MM.1S (cell line): ENCODE measurements at regions not wholly inside any gene's neighbourhood (a gene's known extent, or its start where the extent isn't known, plus 50 kb on each side); places are given as distances from the start of the nearest gene placed in this dataset.

Experiments
- EZH2 ChIP-seq: fragments of 300-600 bp; sonication (generic); optimal IDR thresholded peaks from 2 replicates; pipeline ENCODE3; 2017; ENCODE audit warnings: low read depth, mild to moderate bottlenecking, antibody characterized with exemption, low read length, mixed read lengths
- EZH2phosphoT487 ChIP-seq: fragments of 300-600 bp; sonication (generic); IDR thresholded peaks from 2 replicates; pipeline ENCODE4 v1.6.1; 2018; ENCODE audit warnings: antibody characterized with exemption, low read length
- TF ChIP-seq, protein P1 (sequence below): fragments of 300-600 bp; sonication (generic); IDR thresholded peaks from 2 replicates; pipeline ENCODE4 v1.5.1; 2016; ENCODE audit warnings: antibody characterized with exemption, low read length, mixed read lengths

- TF ChIP-seq, protein P1, sequence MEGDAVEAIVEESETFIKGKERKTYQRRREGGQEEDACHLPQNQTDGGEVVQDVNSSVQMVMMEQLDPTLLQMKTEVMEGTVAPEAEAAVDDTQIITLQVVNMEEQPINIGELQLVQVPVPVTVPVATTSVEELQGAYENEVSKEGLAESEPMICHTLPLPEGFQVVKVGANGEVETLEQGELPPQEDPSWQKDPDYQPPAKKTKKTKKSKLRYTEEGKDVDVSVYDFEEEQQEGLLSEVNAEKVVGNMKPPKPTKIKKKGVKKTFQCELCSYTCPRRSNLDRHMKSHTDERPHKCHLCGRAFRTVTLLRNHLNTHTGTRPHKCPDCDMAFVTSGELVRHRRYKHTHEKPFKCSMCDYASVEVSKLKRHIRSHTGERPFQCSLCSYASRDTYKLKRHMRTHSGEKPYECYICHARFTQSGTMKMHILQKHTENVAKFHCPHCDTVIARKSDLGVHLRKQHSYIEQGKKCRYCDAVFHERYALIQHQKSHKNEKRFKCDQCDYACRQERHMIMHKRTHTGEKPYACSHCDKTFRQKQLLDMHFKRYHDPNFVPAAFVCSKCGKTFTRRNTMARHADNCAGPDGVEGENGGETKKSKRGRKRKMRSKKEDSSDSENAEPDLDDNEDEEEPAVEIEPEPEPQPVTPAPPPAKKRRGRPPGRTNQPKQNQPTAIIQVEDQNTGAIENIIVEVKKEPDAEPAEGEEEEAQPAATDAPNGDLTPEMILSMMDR = no peak
- TF ChIP-seq EZH2phosphoT487 (no peak), EZH2 (no peak)
Observed at GRCh38 chr13:31967155-31967554, 64.4 kb upstream of the FRY start.
